ENCODE measurements at regions not wholly inside any gene's neighbourhood (a gene's known extent, or its start where the extent isn't known, plus 50 kb on each side); places are given as distances from the start of the nearest gene placed in this dataset.

GRCh38 chr2:193088026-193088425, 893.3 kb upstream of the TMEFF2 start:
- no peak for TF ChIP-seq CTCF (conservative IDR thresholded peaks at IDR 0.05; ENCODE audit: low read depth, low read length)
- no peak for TF ChIP-seq EZH2 (IDR thresholded peaks at IDR 0.05; ENCODE audit: borderline replicate concordance, low read depth, low read length, poor library complexity, severe bottlenecking)
